ENCODE measurements at regions not wholly inside any gene's neighbourhood (a gene's known extent, or its start where the extent isn't known, plus 50 kb on each side); places are given as distances from the start of the nearest gene placed in this dataset.

- TF ChIP-seq EZH2phosphoT487 (IDR thresholded peaks at IDR 0.05; ENCODE audit: insufficient read depth, low read depth) (no peak), EZH2 (IDR thresholded peaks at IDR 0.05; ENCODE audit: insufficient read depth, poor library complexity, severe bottlenecking) (no peak)
Measured at GRCh38 chr2:19532547-19533196, 174.2 kb upstream of the OSR1 start.
